Fibroblast of skin of abdomen (primary cell): ENCODE measurements at regions not wholly inside any gene's neighbourhood (a gene's known extent, or its start where the extent isn't known, plus 50 kb on each side); places are given as distances from the start of the nearest gene placed in this dataset.
"Not testable (repeated sequence)": the region's sequence is repeated elsewhere in the genome, so short reads cannot be mapped to it uniquely, and the experiment has no call there.

Experiments
- DNase-seq: peaks from one replicate; pipeline ENCODE4 v3.0.0-alpha.2; 2013

GRCh38 chr1:117707371-117707770 lies 101.5 kb downstream of the TENT5C start:
- no peak for DNase-seq

GRCh38 chr1:117708323-117709248 lies 102.7 kb downstream of the TENT5C start:
- DNase-seq: no peak

GRCh38 chr1:117709249-117709691 lies 103.4 kb downstream of the TENT5C start:
- DNase-seq: no peak

- no peak for DNase-seq
Measured at GRCh38 chr1:117710710-117711109, 104.9 kb downstream of the TENT5C start.

- no peak for DNase-seq
Measured at GRCh38 chr1:117712621-117713020, 106.8 kb downstream of the TENT5C start.

- no peak for DNase-seq
Measured at GRCh38 chr1:117714546-117714945, 108.7 kb downstream of the TENT5C start.

GRCh38 chr1:117716030-117716429 lies 110.2 kb downstream of the TENT5C start:
- DNase-seq: not testable (repeated sequence)

- not testable (repeated sequence) for DNase-seq
Measured at GRCh38 chr1:117717980-117718379, 112.1 kb downstream of the TENT5C start.

- not testable (repeated sequence) for DNase-seq
Measured at GRCh38 chr1:117718596-117718995, 112.7 kb downstream of the TENT5C start.

- no peak for DNase-seq
Measured at GRCh38 chr1:117719004-117719403, 113.2 kb downstream of the TENT5C start.

GRCh38 chr1:117732065-117732797 lies 126.4 kb downstream of the TENT5C start:
- DNase-seq: no peak

- no peak for DNase-seq
Measured at GRCh38 chr1:117732956-117733355, 127.1 kb downstream of the TENT5C start.

GRCh38 chr1:117734403-117734802 lies 128.6 kb downstream of the TENT5C start:
- DNase-seq: no peak

- peak; percentile 51 for DNase-seq
Measured at GRCh38 chr1:117735045-117735992, 129.5 kb downstream of the TENT5C start.

- DNase-seq: no peak
Measured at GRCh38 chr1:117739504-117739903, 133.7 kb downstream of the TENT5C start.

GRCh38 chr1:117740496-117740895 lies 134.6 kb downstream of the TENT5C start:
- no peak for DNase-seq

- not testable (repeated sequence) for DNase-seq
Measured at GRCh38 chr1:117746565-117746964, 140.7 kb downstream of the TENT5C start.

- DNase-seq: no peak
Measured at GRCh38 chr1:117747605-117748004, 141.8 kb downstream of the TENT5C start.

- DNase-seq: no peak
Measured at GRCh38 chr1:117751321-117751720, 145.5 kb downstream of the TENT5C start.

GRCh38 chr1:117752661-117753060 lies 146.8 kb downstream of the TENT5C start:
- no peak for DNase-seq

- no peak for DNase-seq
Measured at GRCh38 chr1:117753232-117753631, 147.4 kb downstream of the TENT5C start.

GRCh38 chr1:117753652-117754051 lies 147.8 kb downstream of the TENT5C start:
- DNase-seq: peak; percentile 71
